ENCODE measurements at regions not wholly inside any gene's neighbourhood (a gene's known extent, or its start where the extent isn't known, plus 50 kb on each side); places are given as distances from the start of the nearest gene placed in this dataset.

- TF ChIP-seq POLR2A (IDR thresholded peaks at IDR 0.05), result no peak
- TF ChIP-seq, protein P1, sequence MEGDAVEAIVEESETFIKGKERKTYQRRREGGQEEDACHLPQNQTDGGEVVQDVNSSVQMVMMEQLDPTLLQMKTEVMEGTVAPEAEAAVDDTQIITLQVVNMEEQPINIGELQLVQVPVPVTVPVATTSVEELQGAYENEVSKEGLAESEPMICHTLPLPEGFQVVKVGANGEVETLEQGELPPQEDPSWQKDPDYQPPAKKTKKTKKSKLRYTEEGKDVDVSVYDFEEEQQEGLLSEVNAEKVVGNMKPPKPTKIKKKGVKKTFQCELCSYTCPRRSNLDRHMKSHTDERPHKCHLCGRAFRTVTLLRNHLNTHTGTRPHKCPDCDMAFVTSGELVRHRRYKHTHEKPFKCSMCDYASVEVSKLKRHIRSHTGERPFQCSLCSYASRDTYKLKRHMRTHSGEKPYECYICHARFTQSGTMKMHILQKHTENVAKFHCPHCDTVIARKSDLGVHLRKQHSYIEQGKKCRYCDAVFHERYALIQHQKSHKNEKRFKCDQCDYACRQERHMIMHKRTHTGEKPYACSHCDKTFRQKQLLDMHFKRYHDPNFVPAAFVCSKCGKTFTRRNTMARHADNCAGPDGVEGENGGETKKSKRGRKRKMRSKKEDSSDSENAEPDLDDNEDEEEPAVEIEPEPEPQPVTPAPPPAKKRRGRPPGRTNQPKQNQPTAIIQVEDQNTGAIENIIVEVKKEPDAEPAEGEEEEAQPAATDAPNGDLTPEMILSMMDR (IDR thresholded peaks at IDR 0.05), result no peak
- TF ChIP-seq EP300 (IDR thresholded peaks at IDR 0.05), result no peak
- peak; percentile 27 for TF ChIP-seq POLR2AphosphoS5 (IDR thresholded peaks at IDR 0.05)
These were observed 139.7 kb downstream of the SLITRK6 start for GRCh38 chr13:85659493-85659892.
